H1 (cell line): ENCODE measurements at regions not wholly inside any gene's neighbourhood (a gene's known extent, or its start where the extent isn't known, plus 50 kb on each side); places are given as distances from the start of the nearest gene placed in this dataset.
A peak's percentile ranks its signal among the peaks of the same experiment; 100 is the strongest.

Experiments used
- BCL11A ChIP-seq, 2 experiments: IDR thresholded peaks; one replicate each; pipeline ENCODE4 v1.6.1; 2011; ENCODE audit warnings: low read depth in 2 of 2, low read length in 2 of 2, mild to moderate bottlenecking in 2 of 2
- EGR1 ChIP-seq: IDR thresholded peaks from 2 replicates; pipeline ENCODE4 v1.6.1; 2011; ENCODE audit warnings: low read depth, low read length, borderline replicate concordance
- RFX5 ChIP-seq: IDR thresholded peaks from 2 replicates; pipeline ENCODE4 v1.6.1; 2011; ENCODE audit warnings: low read depth, low read length, improper control_type of control experiment, borderline replicate concordance
- SP4 ChIP-seq: IDR thresholded peaks from 2 replicates; pipeline ENCODE4 v1.6.1; 2012; ENCODE audit warnings: low read length, inconsistent platforms
- TEAD4 ChIP-seq: IDR thresholded peaks from 2 replicates; pipeline ENCODE4 v1.6.1; 2012; ENCODE audit warnings: low read depth, low read length, inconsistent platforms, mixed read lengths
- TF ChIP-seq, protein P1 (sequence below): fragments of 300-600 bp; sonication (generic); IDR thresholded peaks from 2 replicates; pipeline ENCODE4 v1.7.1; 2012; ENCODE audit warnings: low read length, moderate library complexity, mild to moderate bottlenecking, inconsistent platforms; ENCODE audit not compliant: insufficient replicate concordance
- TF ChIP-seq, protein P2 (sequence below): IDR thresholded peaks from 2 replicates; pipeline ENCODE4 v1.6.1; 2012; ENCODE audit warnings: inconsistent platforms
- TF ChIP-seq, protein P3 (sequence below), 3 experiments: IDR thresholded peaks; 1 replicate in 2 of 3; 2 replicates in 1 of 3; pipeline versions ENCODE4 v1.5.1 to v1.6.1; 2011; ENCODE audit warnings: low read length in 3 of 3, mild to moderate bottlenecking in 3 of 3, inconsistent platforms in 2 of 3, low read depth in 1 of 3, moderate library complexity in 1 of 3; ENCODE audit not compliant: insufficient read depth in 1 of 3; ENCODE audit errors: control extremely low read depth in 1 of 3

DNA sequence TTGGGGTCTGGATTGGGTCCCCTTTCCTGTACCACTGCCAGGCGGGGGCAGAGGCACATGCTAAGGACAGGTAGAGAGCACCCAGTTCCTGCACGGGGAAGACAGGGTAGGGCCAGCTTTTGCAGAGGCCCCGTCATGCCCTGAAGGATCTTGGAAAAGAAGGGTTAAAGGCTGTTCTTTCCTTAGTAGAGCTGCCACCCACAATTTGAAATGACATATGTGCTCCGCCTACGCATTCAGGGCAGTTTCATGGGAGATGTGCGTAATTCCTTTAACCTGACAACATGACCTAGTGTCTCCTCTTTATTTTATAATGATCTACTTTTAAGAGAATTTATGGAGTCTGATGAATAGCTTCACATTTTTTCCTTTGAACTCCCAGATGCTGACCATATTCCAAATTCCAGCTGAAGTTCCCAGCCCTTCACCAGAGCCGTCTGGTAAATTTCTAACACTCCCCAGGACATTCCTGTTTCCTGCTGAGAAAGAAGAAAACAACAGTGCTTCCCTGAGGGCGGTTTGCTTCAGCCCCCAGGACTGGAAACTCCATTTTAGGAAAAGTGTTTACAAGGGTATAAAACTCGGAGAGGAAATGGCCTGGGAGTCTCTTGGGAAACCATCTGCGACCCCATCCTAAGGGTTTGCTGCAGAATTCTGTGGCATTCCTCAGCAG, 58.9 kb upstream of the PLEKHG3 start (continued):
- TF ChIP-seq, protein P1, sequence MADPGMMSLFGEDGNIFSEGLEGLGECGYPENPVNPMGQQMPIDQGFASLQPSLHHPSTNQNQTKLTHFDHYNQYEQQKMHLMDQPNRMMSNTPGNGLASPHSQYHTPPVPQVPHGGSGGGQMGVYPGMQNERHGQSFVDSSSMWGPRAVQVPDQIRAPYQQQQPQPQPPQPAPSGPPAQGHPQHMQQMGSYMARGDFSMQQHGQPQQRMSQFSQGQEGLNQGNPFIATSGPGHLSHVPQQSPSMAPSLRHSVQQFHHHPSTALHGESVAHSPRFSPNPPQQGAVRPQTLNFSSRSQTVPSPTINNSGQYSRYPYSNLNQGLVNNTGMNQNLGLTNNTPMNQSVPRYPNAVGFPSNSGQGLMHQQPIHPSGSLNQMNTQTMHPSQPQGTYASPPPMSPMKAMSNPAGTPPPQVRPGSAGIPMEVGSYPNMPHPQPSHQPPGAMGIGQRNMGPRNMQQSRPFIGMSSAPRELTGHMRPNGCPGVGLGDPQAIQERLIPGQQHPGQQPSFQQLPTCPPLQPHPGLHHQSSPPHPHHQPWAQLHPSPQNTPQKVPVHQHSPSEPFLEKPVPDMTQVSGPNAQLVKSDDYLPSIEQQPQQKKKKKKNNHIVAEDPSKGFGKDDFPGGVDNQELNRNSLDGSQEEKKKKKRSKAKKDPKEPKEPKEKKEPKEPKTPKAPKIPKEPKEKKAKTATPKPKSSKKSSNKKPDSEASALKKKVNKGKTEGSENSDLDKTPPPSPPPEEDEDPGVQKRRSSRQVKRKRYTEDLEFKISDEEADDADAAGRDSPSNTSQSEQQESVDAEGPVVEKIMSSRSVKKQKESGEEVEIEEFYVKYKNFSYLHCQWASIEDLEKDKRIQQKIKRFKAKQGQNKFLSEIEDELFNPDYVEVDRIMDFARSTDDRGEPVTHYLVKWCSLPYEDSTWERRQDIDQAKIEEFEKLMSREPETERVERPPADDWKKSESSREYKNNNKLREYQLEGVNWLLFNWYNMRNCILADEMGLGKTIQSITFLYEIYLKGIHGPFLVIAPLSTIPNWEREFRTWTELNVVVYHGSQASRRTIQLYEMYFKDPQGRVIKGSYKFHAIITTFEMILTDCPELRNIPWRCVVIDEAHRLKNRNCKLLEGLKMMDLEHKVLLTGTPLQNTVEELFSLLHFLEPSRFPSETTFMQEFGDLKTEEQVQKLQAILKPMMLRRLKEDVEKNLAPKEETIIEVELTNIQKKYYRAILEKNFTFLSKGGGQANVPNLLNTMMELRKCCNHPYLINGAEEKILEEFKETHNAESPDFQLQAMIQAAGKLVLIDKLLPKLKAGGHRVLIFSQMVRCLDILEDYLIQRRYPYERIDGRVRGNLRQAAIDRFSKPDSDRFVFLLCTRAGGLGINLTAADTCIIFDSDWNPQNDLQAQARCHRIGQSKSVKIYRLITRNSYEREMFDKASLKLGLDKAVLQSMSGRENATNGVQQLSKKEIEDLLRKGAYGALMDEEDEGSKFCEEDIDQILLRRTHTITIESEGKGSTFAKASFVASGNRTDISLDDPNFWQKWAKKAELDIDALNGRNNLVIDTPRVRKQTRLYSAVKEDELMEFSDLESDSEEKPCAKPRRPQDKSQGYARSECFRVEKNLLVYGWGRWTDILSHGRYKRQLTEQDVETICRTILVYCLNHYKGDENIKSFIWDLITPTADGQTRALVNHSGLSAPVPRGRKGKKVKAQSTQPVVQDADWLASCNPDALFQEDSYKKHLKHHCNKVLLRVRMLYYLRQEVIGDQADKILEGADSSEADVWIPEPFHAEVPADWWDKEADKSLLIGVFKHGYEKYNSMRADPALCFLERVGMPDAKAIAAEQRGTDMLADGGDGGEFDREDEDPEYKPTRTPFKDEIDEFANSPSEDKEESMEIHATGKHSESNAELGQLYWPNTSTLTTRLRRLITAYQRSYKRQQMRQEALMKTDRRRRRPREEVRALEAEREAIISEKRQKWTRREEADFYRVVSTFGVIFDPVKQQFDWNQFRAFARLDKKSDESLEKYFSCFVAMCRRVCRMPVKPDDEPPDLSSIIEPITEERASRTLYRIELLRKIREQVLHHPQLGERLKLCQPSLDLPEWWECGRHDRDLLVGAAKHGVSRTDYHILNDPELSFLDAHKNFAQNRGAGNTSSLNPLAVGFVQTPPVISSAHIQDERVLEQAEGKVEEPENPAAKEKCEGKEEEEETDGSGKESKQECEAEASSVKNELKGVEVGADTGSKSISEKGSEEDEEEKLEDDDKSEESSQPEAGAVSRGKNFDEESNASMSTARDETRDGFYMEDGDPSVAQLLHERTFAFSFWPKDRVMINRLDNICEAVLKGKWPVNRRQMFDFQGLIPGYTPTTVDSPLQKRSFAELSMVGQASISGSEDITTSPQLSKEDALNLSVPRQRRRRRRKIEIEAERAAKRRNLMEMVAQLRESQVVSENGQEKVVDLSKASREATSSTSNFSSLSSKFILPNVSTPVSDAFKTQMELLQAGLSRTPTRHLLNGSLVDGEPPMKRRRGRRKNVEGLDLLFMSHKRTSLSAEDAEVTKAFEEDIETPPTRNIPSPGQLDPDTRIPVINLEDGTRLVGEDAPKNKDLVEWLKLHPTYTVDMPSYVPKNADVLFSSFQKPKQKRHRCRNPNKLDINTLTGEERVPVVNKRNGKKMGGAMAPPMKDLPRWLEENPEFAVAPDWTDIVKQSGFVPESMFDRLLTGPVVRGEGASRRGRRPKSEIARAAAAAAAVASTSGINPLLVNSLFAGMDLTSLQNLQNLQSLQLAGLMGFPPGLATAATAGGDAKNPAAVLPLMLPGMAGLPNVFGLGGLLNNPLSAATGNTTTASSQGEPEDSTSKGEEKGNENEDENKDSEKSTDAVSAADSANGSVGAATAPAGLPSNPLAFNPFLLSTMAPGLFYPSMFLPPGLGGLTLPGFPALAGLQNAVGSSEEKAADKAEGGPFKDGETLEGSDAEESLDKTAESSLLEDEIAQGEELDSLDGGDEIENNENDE, result peak; percentile 61
- peak; percentile 93 for TF ChIP-seq TEAD4
- TF ChIP-seq RFX5, result no peak
- TF ChIP-seq BCL11A (IDR thresholded peaks at IDR 0.05; ENCODE audit: low read depth in 2 of 2, low read length in 2 of 2), result no peak
- TF ChIP-seq SP4, result 0 out of 2 replicates have a peak, but pooled peaks have one; percentile 28
- TF ChIP-seq, protein P2, sequence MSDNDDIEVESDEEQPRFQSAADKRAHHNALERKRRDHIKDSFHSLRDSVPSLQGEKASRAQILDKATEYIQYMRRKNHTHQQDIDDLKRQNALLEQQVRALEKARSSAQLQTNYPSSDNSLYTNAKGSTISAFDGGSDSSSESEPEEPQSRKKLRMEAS, result 0 out of 2 replicates have a peak, but pooled peaks have one; percentile 9
- TF ChIP-seq, protein P3, sequence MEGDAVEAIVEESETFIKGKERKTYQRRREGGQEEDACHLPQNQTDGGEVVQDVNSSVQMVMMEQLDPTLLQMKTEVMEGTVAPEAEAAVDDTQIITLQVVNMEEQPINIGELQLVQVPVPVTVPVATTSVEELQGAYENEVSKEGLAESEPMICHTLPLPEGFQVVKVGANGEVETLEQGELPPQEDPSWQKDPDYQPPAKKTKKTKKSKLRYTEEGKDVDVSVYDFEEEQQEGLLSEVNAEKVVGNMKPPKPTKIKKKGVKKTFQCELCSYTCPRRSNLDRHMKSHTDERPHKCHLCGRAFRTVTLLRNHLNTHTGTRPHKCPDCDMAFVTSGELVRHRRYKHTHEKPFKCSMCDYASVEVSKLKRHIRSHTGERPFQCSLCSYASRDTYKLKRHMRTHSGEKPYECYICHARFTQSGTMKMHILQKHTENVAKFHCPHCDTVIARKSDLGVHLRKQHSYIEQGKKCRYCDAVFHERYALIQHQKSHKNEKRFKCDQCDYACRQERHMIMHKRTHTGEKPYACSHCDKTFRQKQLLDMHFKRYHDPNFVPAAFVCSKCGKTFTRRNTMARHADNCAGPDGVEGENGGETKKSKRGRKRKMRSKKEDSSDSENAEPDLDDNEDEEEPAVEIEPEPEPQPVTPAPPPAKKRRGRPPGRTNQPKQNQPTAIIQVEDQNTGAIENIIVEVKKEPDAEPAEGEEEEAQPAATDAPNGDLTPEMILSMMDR (IDR thresholded peaks at IDR 0.05; ENCODE audit: control extremely low read depth in 1 of 3, insufficient read depth in 1 of 3, low read depth in 1 of 3, low read length in 3 of 3), result no peak
- 0 out of 2 replicates have a peak, but pooled peaks have one; percentile 14 for TF ChIP-seq EGR1
